ENCODE measurements at regions not wholly inside any gene's neighbourhood (a gene's known extent, or its start where the extent isn't known, plus 50 kb on each side); places are given as distances from the start of the nearest gene placed in this dataset.

DNA sequence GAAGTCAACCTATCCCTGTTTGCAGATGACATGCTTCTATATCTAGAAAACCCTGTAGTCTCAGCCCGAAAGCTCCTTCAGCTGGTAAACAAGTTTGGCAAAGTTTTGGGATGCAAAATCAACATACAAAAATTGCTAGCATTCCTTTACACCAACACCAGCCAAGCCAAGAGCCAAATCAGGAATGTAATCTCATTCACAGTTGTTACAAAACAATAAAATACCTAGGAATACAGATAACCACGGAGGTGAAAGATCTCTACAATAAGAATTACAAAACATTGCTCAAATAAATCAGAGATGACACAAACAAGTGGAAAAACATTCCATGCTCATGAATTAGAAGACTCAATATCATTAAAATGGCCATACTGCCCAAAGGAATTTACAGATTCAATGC, 50.4 kb upstream of the ZNF365 start:
- peak; percentile 36 for DNase-seq

All from NCI-H226 (cell line).